ENCODE measurements at regions not wholly inside any gene's neighbourhood (a gene's known extent, or its start where the extent isn't known, plus 50 kb on each side); places are given as distances from the start of the nearest gene placed in this dataset.

GRCh38 chrX:43267652-43268051 lies 388.4 kb upstream of the MAOA start:
- intact Hi-C loops (cut with DNase I) = no loop called here

DNA sequence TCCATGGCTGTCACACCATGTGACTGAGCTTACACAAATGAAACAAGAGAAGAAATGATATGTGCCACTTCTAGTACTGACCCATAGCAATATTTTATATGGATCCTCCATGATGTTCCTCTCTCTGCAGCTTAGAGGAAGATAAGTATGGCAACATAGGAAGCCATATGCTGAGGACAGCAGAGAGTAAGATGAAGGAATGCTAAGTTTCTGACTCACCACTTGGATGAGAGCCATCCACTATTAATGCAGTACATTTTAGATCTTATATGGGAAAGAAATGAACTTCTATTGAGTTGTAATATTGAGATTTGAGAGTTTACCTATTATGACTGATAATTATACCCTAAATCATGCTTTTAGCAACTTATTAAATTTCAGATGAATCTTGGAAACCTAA lies 386.9 kb upstream of the MAOA start:
- Histone ChIP-seq H3K27me3 (ENCODE audit: insufficient read depth in 3 of 3, low read length in 2 of 3) (peaks cover 0 to 19% (median 0%) of the 10 kb centered on the region in 3 donors), H3K36me3 (ENCODE audit: insufficient read depth in 1 of 2, low read depth in 1 of 2) (no peaks in the 10 kb centered on the region), H3K4me1 (no peaks in the 10 kb centered on the region), H3K9me3 (no peaks in the 10 kb centered on the region), H3K4me3 (no peak overlapping the region), H3K27ac (no peak overlapping the region)
- TF ChIP-seq CTCF (IDR thresholded peaks at IDR 0.05) = no peak
- no peak for DNase-seq
- intact Hi-C loops (cut with DNase I) = no loop called here
- ATAC-seq = no peak

More at GRCh38 chrX:43267652-43268051, 388.4 kb upstream of the MAOA start:
- Histone ChIP-seq H3K4me3 (no peak overlapping the region), H3K4me1 (no peaks in the 10 kb centered on the region), H3K27me3 (ENCODE audit: insufficient read depth in 3 of 3, low read length in 2 of 3) (peaks cover 0 to 24% (median 0%) of the 10 kb centered on the region in 3 donors), H3K36me3 (ENCODE audit: insufficient read depth in 1 of 2, low read depth in 1 of 2) (no peaks in the 10 kb centered on the region), H3K9me3 (no peaks in the 10 kb centered on the region), H3K27ac (no peak overlapping the region)
- ATAC-seq (no peak), DNase-seq (no peak)
- 83 to 90% (median 87%) methylated on average over 5 of the region's 5 CpGs for WGBS, 3 donors
- TF ChIP-seq CTCF (IDR thresholded peaks at IDR 0.05) = no peak

GRCh38 chrX:43277879-43278278 lies 378.2 kb upstream of the MAOA start:
- intact Hi-C loops (cut with DNase I) = no loop called here
- DNase-seq (no peak), ATAC-seq (no peak)
- H3K27ac ChIP-seq = no peak overlapping the region
- no peak for TF ChIP-seq CTCF (IDR thresholded peaks at IDR 0.05)
- no peaks in the 10 kb centered on the region for H3K27me3 ChIP-seq (ENCODE audit: insufficient read depth in 3 of 3, low read length in 2 of 3)
- WGBS, 3 donors = 93 to 100% (median 97%) methylated on average over 7 to 8 of the region's 8 CpGs
- no peaks in the 10 kb centered on the region for H3K4me1 ChIP-seq
- peaks cover 3% of the 10 kb centered on the region for H3K9me3 ChIP-seq
- no peak overlapping the region for H3K4me3 ChIP-seq
- H3K36me3 ChIP-seq (ENCODE audit: insufficient read depth in 1 of 2, low read depth in 1 of 2) = no peaks in the 10 kb centered on the region

DNA sequence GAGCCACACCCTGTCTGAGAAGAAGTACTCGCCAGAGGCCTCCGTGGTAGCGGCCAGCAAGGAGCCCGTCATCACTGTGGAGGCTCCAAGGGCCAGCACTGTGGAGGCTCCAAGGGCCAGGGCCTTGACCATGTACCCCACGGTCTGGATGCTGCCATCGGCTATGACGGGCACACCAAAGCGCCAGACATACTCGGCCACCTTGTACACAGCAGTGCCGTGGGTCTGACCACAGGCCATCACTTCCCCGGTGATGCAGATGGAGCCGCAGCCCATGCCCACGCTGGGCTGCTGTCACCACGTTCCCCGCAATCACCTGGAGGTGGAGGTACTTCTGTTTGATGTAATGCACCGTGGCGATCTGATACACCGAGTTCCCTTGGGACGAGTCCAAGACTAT lies 377.7 kb upstream of the MAOA start:
- H3K9me3 ChIP-seq = peaks cover 3% of the 10 kb centered on the region
- no peak overlapping the region for H3K4me3 ChIP-seq
- WGBS, 3 donors = 88 to 92% (median 90%) methylated on average over 17 to 19 of the region's 19 CpGs
- H3K27me3 ChIP-seq (ENCODE audit: insufficient read depth in 3 of 3, low read length in 2 of 3) = no peaks in the 10 kb centered on the region
- ATAC-seq (no peak), DNase-seq (no peak)
- H3K4me1 ChIP-seq = no peaks in the 10 kb centered on the region
- H3K36me3 ChIP-seq (ENCODE audit: insufficient read depth in 1 of 2, low read depth in 1 of 2) = no peaks in the 10 kb centered on the region
- intact Hi-C loops (cut with DNase I) = no loop called here
- no peak overlapping the region for H3K27ac ChIP-seq
- TF ChIP-seq CTCF (IDR thresholded peaks at IDR 0.05) = no peak

GRCh38 chrX:43279341-43279808 lies 376.7 kb upstream of the MAOA start:
- Histone ChIP-seq H3K36me3 (ENCODE audit: insufficient read depth in 1 of 2, low read depth in 1 of 2) (no peaks in the 10 kb centered on the region), H3K27me3 (ENCODE audit: insufficient read depth in 3 of 3, low read length in 2 of 3) (no peaks in the 10 kb centered on the region), H3K27ac (no peak overlapping the region), H3K9me3 (peaks cover 3% of the 10 kb centered on the region), H3K4me3 (no peak overlapping the region), H3K4me1 (no peaks in the 10 kb centered on the region)
- DNase-seq (no peak), ATAC-seq (no peak)
- WGBS, 3 donors = 84 to 96% (median 95%) methylated on average over 30 to 38 of the region's 38 CpGs
- no peak for TF ChIP-seq CTCF (IDR thresholded peaks at IDR 0.05)
- intact Hi-C loops (cut with DNase I) = no loop called here
